ENCODE measurements at regions not wholly inside any gene's neighbourhood (a gene's known extent, or its start where the extent isn't known, plus 50 kb on each side); places are given as distances from the start of the nearest gene placed in this dataset.

DNA sequence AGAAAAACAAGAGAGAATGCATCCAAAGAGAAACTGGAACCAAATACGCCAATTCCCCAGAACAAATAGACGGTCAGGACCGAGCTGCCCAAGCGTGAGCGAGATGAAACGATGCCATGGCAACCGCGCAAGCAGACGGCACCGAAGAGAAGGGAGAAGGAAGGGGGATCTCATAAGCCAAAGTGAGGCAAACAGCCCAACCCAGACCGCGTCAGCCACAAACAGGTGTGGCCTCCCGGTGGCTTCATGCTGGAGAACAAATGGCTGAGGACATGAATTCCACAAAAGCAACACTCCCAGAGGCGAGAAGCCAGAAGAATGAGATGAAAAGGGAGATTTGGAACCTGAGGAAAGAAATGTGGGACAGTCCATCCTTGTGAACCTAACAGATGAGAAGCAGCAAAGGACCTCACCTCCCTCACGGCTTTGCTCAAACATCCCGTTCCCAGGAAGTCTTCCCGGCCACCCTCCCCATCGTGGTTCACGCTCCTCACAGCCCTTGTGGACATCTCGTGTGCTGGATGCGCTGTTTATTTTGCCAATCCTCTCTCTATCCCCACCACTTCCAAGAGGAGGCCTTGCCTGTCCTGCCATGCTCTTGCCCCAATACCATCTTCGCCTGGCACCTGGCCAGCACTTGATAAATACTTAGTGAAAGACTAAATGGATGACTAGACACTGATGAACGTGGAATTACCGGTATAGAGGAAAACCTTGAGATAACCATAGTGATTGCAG is 89.1 kb upstream of the RTL6 start:
- no peak for TF ChIP-seq CTCF (tag by site-specific recombination; IDR thresholded peaks at IDR 0.05)
- TF ChIP-seq ZNF704 (tag by site-specific recombination; IDR thresholded peaks at IDR 0.05), result no peak
- TF ChIP-seq ZNF140 (tag by site-specific recombination; IDR thresholded peaks at IDR 0.05), result no peak
- TF ChIP-seq ZBTB48 (tag by site-specific recombination; IDR thresholded peaks at IDR 0.05), result no peak
